Fibroblast of skin of right biceps (primary cell): ENCODE measurements at regions not wholly inside any gene's neighbourhood (a gene's known extent, or its start where the extent isn't known, plus 50 kb on each side); places are given as distances from the start of the nearest gene placed in this dataset.

Experiments used
- DNase-seq: peaks from one replicate; pipeline ENCODE4 v3.0.0-alpha.2; 2013

DNA sequence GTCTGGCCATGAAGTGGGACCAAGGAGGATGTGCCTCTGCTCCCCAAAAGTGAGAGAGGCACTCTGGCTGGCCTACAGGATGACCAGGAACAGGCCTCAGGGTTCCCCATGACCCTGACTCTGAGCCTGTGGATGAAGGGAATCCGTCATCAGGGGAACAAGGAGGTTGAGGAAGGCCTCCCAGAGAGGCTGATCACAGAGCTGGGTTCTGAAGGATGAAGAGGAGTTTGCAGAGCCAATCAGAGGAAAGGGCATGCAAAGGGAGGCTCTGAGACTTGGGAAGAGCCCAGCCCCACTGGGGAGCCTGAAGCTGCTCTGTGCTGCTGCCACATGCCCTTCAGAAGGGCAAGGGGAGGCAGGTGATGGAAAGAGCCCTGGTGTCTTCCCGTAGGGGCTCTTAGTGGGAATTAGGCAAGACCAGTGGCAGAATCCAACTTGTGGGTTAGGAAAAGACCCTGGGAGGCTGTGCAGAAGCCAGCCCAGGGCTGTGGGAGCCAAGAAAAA, 141.3 kb upstream of the ID2 start:
- DNase-seq, result no peak

DNA sequence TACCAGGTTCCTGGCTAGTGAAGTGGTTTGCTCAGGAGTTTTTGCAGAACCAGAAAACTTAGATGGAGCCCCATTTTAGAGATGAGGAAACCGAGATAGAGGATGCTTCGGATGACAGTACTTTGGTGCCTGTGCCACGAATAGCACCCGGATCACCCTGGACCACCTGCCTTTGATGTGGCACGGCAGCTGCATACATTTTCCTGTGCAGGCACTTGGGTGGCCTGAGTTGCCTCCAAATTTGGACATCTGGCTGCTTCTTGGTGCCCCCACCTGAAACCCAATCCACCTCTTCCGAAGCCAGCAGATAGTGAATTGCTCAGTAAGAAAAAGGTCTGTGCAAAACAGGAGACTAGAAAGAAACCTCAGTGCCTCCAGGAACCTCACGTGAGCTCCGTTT, 140.6 kb upstream of the ID2 start:
- no peak for DNase-seq

GRCh38 chr2:8541636-8542035, 140.2 kb upstream of the ID2 start:
- DNase-seq, result no peak

DNA sequence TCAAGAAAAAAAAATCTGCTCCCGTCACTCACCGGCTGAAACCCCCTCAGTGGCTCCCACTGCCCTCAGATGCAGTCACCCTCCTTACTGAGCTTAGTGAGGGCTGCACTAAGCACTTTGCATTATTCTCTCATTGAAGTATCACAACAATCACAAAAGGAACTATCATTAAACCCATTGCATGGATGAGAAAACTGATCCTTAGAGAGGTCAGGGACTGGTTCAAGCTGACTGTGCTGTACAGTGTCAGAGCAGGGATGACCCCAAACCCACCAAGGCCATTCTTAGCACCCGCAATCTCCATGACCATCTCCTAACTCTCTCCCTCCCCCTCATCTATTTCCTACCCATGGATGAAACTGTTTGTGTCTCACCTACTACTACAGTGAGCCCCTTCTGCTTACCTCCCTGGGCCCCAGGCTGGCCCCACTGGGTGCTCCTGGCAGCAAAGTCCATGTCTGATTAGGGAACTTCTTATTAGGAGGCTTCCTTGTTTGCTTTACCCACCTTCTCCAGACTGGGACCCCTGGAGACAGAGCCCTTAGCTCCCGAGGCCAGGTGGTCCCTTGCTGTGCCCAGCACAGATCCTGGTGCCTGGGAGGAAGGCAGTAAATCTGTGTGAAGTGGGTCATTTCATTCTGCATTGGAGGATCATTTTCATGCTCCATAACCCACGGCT, 139.3 kb upstream of the ID2 start:
- no peak for DNase-seq

DNA sequence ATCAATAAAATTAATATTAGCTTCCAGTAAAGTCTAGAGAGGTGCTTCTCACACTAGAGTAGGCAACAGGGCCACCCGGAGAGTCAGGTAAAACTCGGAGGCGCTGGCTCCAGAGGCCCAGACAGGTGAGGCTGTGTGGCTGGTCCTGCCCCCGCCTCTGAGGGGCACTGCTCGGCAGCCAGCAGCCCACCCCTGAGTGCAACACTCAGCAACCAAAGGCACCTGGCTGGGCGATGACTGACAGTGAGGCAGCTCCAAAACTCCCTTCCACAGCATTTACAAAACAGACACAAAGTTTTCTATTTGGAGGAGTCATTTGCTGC, 138.8 kb upstream of the ID2 start:
- no peak for DNase-seq

DNA sequence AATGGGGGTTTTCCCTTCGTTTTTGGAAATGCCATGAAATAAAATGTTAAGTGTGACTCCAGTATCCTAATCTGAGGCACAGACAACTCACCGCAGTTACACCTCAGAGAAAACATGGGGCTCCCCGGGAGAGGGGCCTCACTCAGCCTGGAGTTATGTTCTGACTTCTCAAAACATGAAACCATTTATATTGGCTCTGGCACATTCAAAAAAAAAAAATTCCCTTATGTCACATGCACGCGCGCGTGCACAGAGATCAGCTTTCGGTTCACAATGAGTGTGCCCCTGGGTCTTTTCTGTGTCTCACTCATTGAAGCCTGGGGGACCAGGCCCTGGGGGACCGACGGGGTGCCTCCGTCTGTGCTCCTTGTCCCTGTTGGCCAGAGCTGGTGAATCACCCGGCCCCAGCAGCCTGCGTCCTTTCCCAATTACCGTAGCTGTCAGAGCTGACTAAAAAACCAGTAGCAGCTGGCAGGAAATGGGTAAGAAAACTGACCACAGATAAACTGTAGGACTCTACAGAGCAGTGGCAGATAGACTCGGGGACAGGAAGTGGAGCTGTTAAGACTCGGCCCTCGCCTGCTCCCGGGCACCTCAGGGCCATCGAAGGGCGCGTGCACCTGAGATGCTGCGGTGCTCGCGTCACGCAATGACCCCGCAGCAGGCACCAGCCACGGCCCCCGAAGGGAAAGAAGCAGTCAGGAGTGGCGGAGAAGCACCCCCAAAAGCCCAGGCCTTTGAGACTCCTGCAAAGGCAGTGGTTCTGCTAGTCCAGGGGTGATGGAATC, 138.3 kb upstream of the ID2 start:
- DNase-seq, result peak; percentile 84

GRCh38 chr2:8544171-8544785, 137.6 kb upstream of the ID2 start:
- no peak for DNase-seq

DNA sequence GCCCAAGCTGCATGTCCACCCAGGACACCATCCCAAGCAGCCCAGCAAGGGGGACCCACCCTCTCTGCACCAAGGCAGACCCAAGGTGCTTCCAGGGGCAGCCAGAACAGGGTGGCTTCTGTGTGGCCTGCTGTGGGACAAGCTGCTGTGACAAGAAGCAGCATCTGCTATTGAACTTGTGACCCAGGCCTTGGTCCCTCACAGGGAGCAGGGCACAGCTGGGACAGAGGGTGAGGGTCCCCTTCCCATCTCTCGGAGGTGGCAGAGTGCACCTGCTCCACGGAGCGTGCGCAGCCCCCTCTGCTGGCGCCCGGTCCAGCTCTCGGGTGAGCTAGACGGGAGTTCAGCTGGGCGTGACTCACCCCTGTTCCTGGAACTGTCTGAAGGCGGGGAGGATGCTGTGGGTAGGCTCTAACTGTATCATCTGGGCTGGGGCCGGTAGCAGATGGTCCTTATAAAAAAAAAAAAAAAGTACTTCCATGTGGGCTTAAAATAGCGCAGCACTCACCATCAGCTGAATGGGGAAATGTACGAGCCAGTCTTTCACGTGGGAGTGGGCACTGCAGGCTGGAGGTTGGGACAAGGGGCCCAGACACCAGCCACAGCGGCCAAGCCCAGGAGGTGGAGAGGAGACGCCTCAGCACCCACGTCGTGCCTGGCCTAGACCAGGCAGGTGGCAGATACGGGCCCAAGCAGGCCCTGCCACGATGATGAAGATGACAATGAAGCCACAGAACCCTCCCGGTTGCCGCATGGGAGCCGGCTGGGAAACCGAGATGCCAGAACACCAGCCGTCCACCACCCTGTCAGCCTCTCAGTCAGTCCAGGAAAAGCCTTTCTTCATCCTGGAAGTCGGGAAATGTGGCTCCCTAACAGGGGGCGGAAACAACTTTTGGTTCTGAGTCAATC, 136.8 kb upstream of the ID2 start:
- DNase-seq, result peak; percentile 96

DNA sequence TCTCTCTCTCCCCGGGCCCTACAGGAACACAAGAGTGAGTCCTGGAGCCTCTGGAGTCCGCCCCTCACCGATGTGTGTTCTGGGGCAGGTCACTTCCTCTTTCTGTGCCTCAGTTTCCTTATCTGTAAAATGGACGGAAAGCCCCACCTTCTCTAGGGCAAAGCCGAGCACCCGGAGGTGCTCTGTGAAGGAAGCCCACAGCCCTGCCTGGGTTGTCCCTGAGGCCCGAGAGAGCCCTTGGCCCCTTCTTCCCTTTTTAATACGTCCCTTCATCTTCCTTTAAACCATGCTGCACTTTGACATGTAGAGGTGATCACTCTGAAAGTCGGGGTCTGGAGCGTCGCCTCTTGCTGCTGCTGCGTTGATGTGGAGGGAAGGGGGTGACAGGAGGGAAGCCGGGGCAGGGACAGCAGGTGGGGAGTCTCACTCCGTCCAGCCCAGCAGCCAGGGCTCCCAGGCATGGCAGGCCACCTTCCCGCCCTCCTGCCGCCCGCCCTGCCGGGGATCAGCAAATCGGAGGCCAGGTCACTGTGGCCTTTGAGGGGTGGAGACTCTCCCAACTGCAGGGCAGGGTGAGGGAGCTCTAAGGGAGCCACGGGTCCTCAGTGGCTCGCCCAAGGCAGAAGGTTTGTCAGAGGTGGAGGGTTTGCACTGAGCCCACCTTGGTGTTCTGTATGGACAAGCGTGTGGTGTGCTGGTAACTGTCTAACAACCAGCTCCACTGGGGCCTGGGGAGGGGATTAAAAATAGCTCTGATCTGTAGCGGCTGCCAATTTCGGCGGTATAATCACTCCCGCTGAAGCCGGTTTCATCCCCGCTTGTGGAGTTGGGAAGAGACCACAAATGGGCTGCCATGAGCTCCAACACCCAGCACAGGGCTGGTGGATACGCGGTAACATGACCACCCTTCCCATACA, 135.9 kb upstream of the ID2 start:
- no peak for DNase-seq

DNA sequence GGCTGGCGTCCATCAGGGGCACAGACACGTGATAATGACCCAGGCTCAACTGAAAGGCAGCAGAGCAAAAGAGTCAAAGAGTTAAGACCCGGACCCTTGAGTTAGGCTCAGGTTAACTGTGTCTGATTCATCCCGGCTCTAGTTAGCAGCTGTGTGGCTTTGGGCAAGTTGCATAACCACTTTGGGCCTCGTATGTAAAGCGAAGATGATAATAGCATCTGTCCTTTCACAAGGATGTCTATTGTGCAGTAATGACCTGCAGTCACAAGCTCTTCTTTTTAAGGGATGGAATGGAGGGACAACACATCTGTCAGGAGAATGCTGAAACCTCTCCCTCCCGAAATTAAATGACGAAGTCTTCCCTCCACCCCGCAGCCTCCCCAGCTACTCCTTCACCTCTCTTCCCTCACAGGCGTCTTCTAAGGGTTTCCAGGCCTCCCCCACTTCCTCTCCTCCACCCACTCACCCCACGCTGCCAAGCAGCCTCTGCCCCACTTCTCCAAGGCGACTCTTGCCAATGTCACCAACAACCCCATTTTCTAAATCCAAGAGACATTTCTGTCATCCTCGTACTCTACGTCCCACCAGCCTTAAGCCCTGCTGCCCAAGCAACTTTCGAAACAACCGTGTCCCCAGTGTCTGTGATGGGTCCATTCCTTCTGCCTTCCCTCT, 135.1 kb upstream of the ID2 start:
- DNase-seq, result no peak

DNA sequence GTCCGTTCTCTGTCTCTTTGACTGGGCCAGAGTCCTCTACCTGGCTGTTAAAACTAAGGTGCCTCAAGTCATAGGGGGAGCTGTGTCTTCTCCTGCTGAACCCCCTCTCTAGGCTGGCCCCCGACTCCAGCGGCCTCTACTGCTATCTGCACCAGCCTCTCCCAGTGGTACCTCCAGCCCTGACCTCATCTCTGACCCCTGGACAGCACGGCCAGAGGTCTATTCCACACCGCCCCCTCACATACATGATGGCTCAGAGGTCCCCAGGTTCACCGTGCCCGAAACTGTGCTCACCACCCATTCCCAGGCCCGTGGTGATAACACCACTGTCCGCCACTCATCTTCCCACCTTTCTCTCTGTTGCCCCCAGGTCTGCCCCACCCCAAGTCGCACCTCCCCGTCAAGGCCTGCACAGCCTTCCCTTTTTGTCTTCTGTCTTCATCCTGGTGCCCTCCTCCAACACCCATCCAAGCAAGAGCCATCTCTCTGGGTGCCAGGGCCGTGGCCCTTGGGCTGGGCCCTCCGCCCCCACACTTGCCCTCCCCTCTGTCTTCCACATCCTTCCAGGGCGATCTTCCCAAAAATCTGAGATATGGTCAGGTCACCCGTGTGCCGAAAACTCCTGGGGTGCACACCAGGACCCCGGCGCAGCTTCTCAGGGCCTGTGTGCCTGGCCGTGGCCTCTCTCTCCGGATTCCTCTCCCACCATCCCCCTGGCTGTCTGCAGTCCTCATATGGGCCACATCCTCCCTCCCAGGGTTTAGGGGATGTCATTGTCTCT, 134.4 kb upstream of the ID2 start:
- no peak for DNase-seq

- no peak for DNase-seq
Observed at GRCh38 chr2:8548065-8548618, 133.7 kb upstream of the ID2 start.

DNA sequence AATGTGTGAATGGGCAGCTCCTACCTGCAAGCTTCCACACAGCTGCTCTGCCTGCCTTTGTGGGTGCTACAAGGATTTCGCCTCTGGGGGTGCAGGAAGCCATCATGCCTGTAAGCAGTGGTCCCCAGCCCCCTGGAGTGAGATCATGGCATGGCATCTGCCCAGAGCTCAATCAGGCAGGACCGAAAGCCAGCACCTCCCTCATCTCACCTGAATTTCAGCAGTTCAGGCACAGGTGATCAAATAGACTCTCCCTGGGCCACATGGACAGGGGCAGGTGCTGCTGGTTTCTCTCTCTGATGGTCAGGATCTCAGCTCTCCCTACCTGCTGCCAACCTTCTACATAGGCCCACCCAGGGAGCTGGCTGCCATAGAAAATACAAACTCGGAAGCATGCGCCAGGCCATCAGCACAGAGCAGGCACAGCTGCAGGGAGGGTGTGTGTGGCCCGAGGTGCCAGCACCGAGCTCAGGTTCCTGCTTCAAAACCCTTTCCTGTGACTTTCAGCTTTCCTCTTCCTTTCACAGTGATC, 133.2 kb upstream of the ID2 start:
- no peak for DNase-seq

GRCh38 chr2:8549273-8549922, 132.5 kb upstream of the ID2 start:
- DNase-seq, result no peak

DNA sequence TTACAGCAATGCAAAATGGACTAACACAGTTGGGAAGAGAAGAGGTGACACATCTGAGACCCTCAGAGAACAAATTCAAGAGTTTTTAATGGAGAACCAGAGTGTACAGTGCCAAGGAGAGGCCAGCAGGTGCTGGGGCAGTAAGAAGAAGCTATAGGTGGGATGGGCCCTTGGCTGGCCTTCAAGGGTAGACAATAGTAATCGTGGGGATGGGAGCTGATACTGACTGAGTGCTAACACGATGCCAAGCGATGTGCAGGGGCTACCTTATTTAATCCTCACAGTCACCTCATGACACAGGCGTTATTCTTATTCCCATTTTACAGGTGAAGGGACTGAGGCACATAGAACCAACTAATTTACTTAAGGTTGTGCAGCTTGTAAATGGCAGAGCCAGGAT, 131.9 kb upstream of the ID2 start:
- DNase-seq, result no peak

DNA sequence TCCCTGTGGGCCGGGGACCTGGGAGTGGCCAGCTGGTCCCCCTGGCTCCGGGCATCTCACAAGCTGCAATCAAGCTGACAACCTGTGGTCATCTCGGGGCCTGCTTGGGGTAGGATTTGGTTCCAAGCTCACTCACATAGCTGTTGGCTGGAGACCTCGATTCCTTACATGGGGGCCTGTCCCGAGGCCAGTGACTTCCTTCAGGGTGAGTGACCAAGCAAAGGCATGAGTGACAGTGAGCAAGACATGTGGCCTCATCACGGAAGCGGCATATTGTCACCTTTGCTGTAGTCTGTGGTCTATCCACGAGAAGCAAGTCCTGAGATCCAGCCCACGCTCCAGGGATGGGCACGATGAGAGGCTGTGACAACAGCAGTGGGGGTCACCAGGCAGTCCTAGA, 131.4 kb upstream of the ID2 start:
- DNase-seq, result no peak

DNA sequence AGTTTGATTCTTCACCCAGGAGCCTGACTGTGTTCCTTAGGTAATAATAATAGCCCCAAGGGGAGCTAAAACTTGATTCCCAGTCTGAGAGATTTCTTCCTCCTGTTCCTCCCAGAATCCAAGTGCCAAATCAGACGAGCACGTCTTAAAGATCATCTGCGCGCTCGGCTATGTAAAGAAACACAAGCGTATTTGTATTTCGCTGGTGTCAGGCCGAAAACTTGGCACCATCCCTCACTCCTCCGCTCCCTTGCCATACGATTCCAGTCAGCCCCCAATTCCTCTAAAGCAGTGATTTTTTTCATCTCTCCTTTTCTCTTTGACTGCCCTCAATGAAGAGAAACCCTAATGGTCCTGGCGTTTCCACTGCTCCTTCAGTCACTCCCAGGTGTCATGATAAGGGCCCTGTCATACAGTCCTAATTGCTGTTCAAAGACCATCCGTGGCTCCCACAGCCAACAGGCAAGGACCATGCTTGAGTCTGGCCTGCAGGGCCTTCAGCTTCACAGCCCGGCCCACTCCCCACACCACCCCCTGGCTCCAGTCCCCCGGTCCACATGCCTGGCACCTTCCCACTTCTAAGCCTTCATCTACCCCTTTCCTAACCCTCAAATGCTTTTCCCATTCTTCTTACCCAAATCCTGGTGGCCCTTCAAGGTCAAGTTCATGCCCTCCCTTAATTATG, 130.8 kb upstream of the ID2 start:
- no peak for DNase-seq

- no peak for DNase-seq
Observed at GRCh38 chr2:8551622-8552074, 130.2 kb upstream of the ID2 start.
